ENCODE measurements at regions not wholly inside any gene's neighbourhood (a gene's known extent, or its start where the extent isn't known, plus 50 kb on each side); places are given as distances from the start of the nearest gene placed in this dataset.
"Not testable (repeated sequence)": the region's sequence is repeated elsewhere in the genome, so short reads cannot be mapped to it uniquely, and the experiment has no call there.

DNA sequence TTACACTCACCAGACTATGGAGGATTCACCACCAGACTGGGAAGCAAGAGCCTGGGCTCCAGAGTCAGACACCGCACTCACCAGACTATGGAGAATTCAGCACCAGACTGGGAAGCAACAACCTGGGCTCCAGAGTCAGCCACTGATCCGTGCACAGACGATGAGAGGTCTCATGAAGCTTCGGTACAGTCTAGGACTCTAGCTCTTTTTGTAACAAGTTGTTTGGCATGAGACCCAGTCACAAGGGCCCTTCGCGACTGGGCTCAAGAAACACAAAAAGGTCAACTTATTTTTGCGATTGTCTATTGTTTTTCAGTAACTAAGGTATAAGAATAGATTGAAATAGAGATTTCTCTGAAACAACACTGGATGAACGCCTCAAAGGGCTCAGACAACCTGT, 192.7 kb upstream of the ADAMTSL1 start:
- H3K4me3 ChIP-seq, result no peak overlapping the region
- H3K4me1 ChIP-seq, result no peaks in the 10 kb centered on the region
- H3K27me3 ChIP-seq (ENCODE audit: low read depth), result no peaks in the 10 kb centered on the region
- ATAC-seq (no peak), DNase-seq (no peak)
- H3K36me3 ChIP-seq, result no peaks in the 10 kb centered on the region
- TF ChIP-seq, protein P1, sequence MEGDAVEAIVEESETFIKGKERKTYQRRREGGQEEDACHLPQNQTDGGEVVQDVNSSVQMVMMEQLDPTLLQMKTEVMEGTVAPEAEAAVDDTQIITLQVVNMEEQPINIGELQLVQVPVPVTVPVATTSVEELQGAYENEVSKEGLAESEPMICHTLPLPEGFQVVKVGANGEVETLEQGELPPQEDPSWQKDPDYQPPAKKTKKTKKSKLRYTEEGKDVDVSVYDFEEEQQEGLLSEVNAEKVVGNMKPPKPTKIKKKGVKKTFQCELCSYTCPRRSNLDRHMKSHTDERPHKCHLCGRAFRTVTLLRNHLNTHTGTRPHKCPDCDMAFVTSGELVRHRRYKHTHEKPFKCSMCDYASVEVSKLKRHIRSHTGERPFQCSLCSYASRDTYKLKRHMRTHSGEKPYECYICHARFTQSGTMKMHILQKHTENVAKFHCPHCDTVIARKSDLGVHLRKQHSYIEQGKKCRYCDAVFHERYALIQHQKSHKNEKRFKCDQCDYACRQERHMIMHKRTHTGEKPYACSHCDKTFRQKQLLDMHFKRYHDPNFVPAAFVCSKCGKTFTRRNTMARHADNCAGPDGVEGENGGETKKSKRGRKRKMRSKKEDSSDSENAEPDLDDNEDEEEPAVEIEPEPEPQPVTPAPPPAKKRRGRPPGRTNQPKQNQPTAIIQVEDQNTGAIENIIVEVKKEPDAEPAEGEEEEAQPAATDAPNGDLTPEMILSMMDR (IDR thresholded peaks at IDR 0.05), result no peak
- intact Hi-C loops (cut with DNase I), result no loop called here
- H3K9me3 ChIP-seq, result no peaks in the 10 kb centered on the region
- H3K27ac ChIP-seq, result no peak overlapping the region

DNA sequence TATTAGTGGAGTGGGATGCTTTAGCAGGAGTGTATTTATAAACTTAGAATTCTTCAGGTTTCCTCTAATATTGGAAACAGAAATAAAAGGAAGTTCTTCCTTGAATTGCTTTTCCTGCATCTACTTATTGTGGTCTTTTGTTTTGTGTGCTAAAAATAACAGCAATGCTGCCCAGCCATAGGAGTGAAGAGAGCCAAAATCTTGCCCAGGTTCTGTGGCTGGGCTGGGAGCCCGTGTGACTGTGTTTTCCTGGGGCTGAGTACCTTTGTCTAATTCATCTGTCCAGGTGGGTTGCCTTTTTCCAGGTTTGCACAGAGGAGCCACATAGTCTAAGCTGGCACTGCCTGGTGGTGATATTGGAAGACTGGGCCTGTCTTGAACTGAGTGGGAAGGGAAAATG, 179.7 kb upstream of the ADAMTSL1 start:
- H3K4me1 ChIP-seq, result no peaks in the 10 kb centered on the region
- H3K4me3 ChIP-seq, result no peak overlapping the region
- no peak overlapping the region for H3K27ac ChIP-seq
- no peak for ATAC-seq
- TF ChIP-seq, protein P1 (IDR thresholded peaks at IDR 0.05), result no peak
- H3K9me3 ChIP-seq, result no peaks in the 10 kb centered on the region
- intact Hi-C loops (cut with DNase I), result no loop called here
- no peak for DNase-seq
- no peaks in the 10 kb centered on the region for H3K27me3 ChIP-seq (ENCODE audit: low read depth)
- H3K36me3 ChIP-seq, result no peaks in the 10 kb centered on the region

DNA sequence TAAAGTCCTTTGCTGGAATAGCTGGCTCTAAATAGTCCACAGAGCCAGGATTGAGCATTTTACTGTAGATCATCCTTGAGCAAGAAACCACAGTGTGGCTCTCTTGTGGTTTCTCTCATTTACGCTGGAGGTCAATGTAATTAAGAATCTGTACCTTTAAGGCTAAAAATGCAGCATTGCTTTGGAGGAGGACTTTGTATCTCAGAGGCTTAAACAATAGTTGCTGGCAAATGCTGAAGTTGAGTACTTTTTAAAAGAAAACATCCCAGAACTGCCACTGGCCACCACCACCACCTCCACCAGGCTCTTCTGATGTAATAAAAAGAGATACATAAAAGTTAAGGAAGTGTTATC, 177.3 kb upstream of the ADAMTSL1 start:
- intact Hi-C loops (cut with DNase I), result no loop called here
- DNase-seq (no peak), ATAC-seq (no peak)
- no peaks in the 10 kb centered on the region for H3K27me3 ChIP-seq (ENCODE audit: low read depth)
- no peak overlapping the region for H3K27ac ChIP-seq
- H3K4me3 ChIP-seq, result no peak overlapping the region
- TF ChIP-seq, protein P1 (IDR thresholded peaks at IDR 0.05), result no peak
- H3K36me3 ChIP-seq, result no peaks in the 10 kb centered on the region
- no peaks in the 10 kb centered on the region for H3K4me1 ChIP-seq
- no peaks in the 10 kb centered on the region for H3K9me3 ChIP-seq

DNA sequence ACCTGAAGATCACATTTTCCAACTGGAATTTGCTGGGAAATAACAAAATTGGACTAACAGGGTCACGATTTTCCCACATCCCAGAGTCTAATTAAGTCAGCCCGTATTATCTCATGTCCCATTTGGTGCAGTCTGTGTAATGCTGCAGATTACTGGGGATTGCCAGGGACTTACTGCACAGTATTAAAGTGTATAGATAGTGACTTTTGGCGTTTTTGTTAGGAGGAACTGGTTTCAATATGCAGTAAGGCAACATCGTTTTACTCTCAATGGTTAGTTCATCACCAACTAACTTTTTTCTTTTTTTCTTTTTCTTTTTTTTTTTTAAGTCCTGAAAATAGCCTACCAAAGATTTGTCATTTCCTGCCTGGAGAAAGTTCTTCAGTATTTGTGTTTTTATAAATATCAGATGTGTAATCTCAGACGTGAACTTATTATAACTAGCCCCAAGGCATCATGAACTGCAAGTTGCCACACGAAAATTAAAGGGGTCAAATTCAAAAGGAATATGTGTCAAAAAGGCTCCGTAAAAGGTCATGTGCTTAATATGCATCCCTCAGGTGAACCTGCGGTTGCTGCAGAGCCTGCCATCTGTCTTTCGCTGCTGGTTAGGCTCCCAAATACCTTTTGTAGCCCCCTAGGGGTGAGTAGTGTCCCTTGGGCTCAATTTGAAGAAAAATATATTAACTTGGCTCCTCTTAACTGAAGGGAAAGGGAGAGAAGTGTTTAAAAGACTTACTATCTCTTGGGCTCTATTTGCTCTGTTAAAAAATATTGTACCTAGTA, 176.7 kb upstream of the ADAMTSL1 start:
- no peaks in the 10 kb centered on the region for H3K4me1 ChIP-seq
- no peaks in the 10 kb centered on the region for H3K36me3 ChIP-seq
- H3K27ac ChIP-seq, result no peak overlapping the region
- intact Hi-C loops (cut with DNase I), result no loop called here
- no peaks in the 10 kb centered on the region for H3K9me3 ChIP-seq
- no peak overlapping the region for H3K4me3 ChIP-seq
- no peaks in the 10 kb centered on the region for H3K27me3 ChIP-seq (ENCODE audit: low read depth)
- ATAC-seq (no peak), DNase-seq (no peak)
- TF ChIP-seq, protein P1 (IDR thresholded peaks at IDR 0.05), result no peak

DNA sequence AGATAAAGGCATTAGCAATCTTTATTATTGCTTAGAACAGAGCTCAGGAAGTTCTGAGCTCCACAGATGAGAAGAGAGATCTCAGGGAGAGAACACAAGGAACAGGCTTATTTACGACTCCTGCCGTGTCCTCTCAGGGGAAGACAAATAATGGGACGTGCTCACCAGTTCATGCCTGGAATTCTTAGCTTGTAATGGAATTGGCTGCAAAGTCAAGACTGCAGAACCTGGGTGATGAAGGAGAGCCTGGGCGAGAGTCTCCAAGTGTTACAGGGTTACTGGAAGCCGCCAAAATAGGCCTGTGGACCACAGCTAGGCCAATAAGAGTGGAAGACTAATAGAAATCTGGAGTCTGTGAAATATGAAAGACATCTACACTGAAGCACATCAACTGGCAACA, 174.5 kb upstream of the ADAMTSL1 start:
- Histone ChIP-seq H3K27me3 (ENCODE audit: low read depth) (no peaks in the 10 kb centered on the region), H3K4me1 (no peaks in the 10 kb centered on the region), H3K9me3 (no peaks in the 10 kb centered on the region), H3K36me3 (no peaks in the 10 kb centered on the region), H3K4me3 (no peak overlapping the region), H3K27ac (no peak overlapping the region)
- TF ChIP-seq, protein P1 (IDR thresholded peaks at IDR 0.05), result no peak
- DNase-seq, result no peak
- intact Hi-C loops (cut with DNase I), result no loop called here
- no peak for ATAC-seq

DNA sequence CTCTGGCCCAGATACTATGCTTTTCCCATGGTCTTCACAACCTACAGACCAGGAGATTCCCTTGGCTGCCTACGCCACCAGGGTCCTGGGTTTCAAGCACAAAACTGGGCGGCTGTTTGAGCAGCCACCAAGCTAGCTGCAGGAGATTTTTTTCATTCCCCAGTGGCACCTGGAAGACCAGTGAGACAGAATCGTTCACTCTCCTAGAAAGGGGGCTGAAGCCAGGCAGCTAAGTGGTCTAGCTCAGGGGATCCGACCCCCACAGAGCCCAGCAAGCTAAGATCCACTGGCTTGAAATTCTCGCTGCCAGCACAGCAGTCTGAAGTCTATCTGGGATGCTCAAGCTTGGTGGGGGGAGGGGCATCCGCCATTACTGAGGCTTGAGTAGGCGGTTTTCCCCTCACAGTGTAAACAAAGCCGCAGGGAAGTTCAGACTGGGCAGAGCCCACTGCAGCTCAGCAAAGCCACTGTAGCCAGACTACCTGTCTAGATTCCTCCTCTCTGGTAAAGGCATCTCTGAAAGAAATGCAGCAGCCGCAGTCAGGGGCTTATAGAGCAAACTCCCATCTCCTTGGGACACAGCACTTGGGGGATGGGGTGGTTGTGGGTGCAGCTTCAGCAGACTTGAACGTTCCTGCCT, 168.7 kb upstream of the ADAMTSL1 start:
- DNase-seq; intact Hi-C loops (cut with DNase I); H3K27me3 ChIP-seq (ENCODE audit: low read depth); ATAC-seq; H3K36me3 ChIP-seq; H3K4me1 ChIP-seq; H3K27ac ChIP-seq; H3K9me3 ChIP-seq; H3K4me3 ChIP-seq: not testable (repeated sequence)
